CD4-positive, alpha-beta T cell treated with Interleukin-4 for 1 hour (primary cell): ENCODE measurements at regions not wholly inside any gene's neighbourhood (a gene's known extent, or its start where the extent isn't known, plus 50 kb on each side); places are given as distances from the start of the nearest gene placed in this dataset.

Experiments
- DNase-seq, 2 donors: peaks; one replicate each; pipeline ENCODE4 v3.0.0-alpha.2; 2020 to 2022

DNA sequence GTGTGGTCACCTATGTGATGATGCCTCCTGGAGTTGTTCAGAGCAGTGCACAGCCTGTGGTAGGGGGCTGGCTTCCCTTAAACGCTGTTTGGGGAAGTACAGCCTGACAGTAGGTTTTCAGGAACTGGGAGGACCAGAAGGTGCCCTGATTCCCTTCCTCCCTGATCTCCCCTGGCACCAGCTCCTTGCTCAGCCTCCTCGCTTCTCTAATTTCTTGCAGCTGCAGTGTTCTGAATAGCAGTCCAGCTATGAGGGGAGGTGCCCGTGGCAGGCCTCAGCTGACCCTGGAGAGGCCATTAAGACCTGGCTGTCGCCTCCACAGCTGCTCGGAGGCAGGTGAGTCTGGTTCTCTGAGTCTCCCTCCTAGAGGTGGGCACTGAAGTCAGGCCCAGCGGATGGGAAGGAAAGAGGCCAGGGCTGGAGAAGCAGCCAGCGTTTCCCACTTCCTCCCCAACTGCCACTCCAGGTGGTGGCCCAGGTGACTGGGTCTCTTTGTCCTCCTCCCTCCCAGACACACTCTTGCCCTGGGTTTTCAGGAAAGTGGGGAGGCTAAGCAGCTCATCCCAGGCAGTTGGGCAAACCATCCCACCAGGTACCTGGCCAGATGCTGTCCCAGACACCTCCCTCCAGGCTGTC is 52.0 kb upstream of the RPL11 start:
- no peak for DNase-seq

- no peak for DNase-seq
Observed at GRCh38 chr1:23638786-23639241, 52.8 kb upstream of the RPL11 start.

GRCh38 chr1:23638188-23638619 is 53.4 kb upstream of the RPL11 start:
- no peak for DNase-seq

DNA sequence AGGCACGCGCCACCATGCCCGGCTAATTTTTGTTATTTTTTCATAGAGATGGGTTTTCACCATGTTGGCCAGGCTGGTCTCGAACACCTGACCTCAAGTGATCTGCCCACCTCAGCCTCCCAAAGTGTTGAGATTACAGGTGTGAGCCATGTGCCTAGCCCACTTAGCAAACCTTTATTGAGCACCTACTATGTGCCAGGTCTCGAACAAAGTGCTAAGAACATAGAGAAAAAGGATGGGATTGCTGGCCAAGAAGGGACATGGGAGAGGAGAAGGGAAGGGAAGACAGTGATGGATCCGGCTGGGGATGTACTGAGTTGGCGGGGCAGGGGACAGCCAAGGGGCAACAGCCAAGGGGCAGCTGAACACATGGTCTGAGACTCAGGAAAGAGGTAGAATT is 55.6 kb upstream of the RPL11 start:
- no peak for DNase-seq

DNA sequence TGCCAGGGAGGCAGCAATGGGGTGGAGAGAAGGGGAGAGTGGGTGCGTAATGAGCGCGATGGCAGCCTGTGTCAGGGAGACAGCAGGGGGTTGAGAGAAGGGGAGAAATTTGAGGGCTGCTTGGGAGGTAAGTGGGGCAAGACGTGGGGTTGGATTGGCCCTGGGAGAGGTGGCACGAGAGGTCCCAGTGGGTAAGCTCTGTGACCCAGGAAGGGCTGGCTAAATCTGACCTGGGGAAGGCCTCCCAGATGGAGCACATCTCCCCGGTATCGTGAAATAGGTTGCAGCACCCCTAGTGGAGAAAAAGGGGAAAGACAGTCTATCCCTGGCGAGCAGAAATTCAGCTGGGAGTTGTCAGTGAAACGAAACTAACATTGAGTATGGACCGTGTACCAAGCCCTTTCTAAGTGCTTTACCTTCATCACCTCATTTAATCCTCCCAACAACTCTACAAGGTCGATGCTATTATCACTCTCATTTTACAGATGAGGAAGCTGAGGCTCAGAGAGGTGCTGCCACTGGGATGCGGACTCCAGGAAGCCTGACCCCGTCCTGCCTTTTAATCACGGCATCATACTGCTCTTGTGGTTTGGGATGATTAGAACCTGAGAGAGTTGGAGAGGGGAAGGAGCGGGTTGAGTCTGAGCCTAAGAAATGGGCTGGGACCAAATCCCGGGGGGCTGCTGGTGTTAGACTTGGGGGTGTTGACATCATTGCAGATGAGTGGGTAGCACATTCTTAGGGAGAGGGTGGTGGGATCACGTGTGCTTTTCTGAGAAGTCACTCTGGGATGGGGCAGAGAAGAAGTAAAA is 56.6 kb upstream of the RPL11 start:
- DNase-seq = peak; percentile 74 to 84

DNA sequence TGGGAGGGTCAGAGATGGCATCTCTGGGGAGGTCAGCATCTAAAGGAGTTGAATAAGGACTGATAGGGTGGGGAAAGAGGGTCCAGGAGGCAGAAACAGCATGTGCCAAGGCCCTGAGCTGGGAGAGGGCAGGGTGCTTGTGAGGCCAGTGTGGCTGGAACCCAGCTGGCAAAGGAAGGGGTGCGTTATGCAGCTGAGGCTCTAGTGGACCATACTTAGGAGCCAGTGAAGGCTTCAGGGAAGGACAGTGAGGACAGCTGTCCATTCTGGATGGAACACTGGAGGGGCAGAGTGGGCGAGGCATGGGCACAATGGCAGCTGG is 57.1 kb upstream of the RPL11 start:
- DNase-seq = no peak

DNA sequence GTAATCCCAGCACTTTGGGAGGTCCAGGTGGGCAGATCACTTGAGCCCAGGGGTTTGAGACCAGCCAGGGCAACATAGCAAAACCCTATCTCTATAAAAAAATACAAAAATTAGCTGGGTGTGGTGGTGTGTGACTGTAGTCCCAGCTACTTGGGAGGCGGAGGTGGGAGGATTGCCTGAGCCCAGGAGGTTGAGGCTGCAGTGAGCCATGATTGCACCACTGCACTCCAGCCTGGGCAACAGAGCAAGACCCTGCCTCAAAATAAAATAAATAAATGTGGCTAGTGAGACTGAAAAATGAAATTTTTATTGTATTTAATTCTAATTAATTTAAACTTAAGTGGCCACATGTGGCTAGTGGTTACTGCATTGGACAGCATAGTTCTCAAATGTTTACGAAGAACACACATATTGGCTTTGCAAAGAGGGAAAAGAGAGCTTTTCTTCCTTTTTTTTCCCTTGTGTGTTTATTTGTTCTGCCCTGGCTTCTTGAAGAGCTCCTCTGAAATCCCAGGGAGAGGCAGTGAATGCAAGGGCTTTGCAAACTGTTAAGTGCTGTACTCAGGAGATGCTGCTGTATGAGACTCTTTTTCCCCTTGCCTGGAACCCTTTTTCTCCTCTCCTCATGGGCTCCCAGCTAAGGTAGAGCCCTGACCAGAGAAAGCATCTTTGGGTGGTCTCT is 59.0 kb upstream of the RPL11 start:
- no peak for DNase-seq

GRCh38 chr1:23629708-23630290 is 61.8 kb upstream of the RPL11 start:
- no peak for DNase-seq

GRCh38 chr1:23628951-23629387 is 62.6 kb upstream of the RPL11 start:
- peak in 1 of 2 donors; percentile 42 for DNase-seq

GRCh38 chr1:23627069-23627735 is 64.4 kb upstream of the RPL11 start:
- DNase-seq = peak; percentile 29 to 47

DNA sequence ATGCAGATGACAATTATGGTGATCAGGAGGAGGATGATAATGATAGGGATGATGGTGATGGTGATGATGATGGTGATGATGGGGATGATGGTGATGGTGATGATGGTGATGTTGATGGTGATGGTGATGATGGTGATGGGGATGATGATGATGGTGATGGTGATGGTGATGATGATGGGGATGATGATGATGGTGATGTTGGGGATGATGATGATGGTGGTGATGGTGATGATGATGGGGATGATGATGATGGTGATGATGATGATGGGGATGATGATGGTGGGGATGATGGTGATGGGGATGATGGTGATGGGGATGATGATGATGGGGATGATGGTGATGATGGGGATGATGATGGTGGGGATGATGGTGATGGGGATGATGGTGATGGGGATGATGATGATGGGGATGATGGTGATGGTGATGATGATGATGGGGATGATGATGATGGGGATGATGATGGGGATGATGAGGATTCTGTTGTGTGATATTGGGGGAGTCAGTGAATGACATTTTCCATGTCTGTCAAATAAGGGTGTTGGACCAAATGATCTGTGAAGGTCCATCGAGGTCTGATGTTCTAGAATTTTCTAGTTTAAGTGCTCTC is 65.6 kb upstream of the RPL11 start:
- DNase-seq = no peak

DNA sequence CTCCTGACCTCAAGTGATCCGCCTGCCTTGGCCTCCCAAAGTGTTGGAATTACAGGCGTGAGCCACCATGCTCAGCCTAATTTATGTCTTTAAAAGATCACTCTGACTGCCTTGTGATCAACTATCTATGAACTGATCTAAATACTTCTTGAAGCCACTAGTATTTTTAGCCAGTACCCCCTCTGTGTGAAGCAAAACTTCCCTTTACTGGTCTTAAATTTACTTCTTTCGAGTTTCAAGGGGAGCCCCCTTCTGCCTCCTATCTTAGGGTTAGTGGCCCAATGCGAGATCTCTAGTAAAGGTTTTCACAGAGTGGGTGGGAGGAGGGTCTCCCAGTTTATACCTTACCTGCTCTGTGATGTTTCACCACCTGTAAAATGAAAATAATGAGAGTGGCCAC is 66.1 kb upstream of the RPL11 start:
- no peak for DNase-seq

DNA sequence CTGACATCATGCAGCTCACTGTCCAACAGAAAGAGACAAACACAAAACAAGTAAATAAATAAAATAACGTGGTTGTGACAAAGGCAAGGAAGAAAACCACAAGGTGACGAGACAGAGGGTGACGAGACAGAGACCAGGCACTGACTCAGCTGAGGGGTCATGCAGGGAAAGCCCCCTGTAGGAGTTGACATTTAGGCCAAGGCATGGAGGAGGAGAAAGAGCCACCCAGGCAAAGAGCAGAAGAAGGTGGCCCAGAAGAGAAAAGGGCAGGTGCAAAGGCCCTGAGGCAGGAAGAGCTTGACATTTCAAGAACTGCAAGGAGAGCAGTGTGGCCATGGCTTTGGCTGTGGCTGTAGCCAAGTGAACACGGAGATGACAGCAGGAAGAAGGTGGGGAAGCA is 65.1 kb upstream of the ID3 start:
- DNase-seq = no peak

GRCh38 chr1:23622284-23622683 is 63.0 kb upstream of the ID3 start:
- DNase-seq = no peak

GRCh38 chr1:23620605-23621004 is 61.3 kb upstream of the ID3 start:
- no peak for DNase-seq

DNA sequence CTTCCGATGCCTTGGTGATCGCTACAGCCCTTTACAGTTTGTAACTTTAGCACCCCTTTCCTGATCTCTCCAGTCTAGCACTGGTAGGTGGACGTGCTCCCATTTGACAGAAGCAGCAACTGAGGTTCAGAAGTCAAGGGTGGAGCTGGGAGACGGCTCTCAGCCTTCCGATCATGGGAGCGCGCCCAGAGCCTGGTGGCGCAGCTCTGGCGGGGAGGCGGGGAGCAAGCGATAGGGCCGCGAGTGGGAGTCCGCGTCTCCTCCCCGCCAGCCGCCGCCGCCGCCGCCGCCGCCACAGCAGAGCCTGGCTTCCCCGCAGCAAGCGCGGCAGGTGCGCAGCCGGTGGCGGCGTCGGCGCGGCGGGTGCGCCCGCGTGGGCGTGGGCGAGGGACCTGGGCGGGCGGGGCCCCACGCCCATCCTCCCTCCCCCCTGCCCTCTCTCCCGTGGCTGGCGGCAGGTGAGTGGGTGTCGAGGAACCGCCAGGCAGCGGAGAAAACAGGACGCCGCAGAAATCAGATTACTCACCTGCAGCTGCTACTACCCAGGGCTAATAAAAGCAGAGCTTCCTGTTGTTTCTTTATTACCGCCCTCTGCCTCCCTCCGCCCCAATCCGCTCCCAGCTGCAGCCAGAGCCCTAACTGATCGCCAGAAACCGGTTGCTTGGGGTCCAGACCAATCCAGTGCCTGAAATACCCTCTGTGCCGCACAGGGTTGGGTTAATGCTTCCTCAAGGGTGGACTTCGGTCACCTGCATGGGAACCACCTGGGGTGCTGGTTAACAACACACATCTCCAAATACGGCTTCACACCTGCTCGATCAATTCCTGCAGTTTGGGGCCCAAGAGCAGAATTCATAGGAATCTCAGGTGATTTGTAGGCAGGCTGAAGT is 60.2 kb upstream of the ID3 start:
- peak; percentile 89 to 90 for DNase-seq

GRCh38 chr1:23618586-23619083 is 59.3 kb upstream of the ID3 start:
- no peak for DNase-seq

- DNase-seq = no peak
Observed at GRCh38 chr1:23617084-23617521, 57.8 kb upstream of the ID3 start.

DNA sequence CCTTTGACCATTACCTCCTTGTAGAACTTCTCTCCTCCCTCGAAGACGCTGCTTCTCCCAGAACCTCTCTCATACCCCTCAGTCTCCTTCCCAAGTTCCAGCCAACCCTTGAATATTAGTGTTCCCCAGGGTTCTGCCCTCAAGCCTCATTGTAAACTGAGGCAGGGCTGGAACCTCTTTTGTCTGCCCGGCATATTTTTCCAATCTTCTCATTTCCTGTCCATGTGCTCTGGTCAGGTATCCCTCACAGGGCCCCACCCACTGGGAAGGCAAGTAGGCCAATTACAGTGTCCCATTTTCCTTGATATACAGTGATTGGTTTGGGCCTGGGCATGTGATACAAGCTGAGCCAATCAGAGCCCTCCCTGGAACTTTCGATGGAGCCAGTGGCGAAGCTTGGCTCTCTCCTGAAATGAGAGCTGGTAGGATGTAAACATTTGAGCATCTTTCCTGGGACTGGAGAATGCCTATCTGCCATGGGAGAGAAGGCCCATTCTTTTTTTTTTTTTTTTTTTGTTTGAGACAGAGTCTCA is 57.1 kb upstream of the ID3 start:
- DNase-seq = no peak

- DNase-seq = no peak
Observed at GRCh38 chr1:23615852-23616251, 56.6 kb upstream of the ID3 start.

- DNase-seq = no peak
Observed at GRCh38 chr1:23615423-23615822, 56.1 kb upstream of the ID3 start.
